Stomach (tissue), 8 donors: ENCODE measurements at regions not wholly inside any gene's neighbourhood (a gene's known extent, or its start where the extent isn't known, plus 50 kb on each side); places are given as distances from the start of the nearest gene placed in this dataset.

Source experiments
- DNase-seq, 2 donors: peaks; one replicate each; pipeline versions ENCODE4 v3.0.0 to v3.0.0-alpha.2; 2013 to 2019
- H3K27ac ChIP-seq, 5 donors: fragments of 200-600 bp in 4 of 5; sonication (generic) in 4 of 5; one replicate each; pipeline ENCODE4 v1.5.1; 2013 to 2019; ENCODE audit warnings: mild to moderate bottlenecking in 1 of 5, moderate library complexity in 1 of 5
- H3K27me3 ChIP-seq, 3 donors: fragments of 200-600 bp; sonication (generic); one replicate each; pipeline ENCODE4 v1.5.1; 2017 to 2019; ENCODE audit warnings: mixed run types in 1 of 3
- H3K36me3 ChIP-seq, 4 donors: fragments of 200-600 bp; sonication (generic); 1 replicate in 3 of 4; 2 replicates in 1 of 4; pipeline ENCODE4 v1.5.1; 2016 to 2019
- H3K4me1 ChIP-seq, 4 donors: fragments of 200-600 bp; sonication (generic); one replicate each; pipeline ENCODE4 v1.5.1; 2016 to 2019
- H3K4me3 ChIP-seq, 4 donors: fragments of 200-600 bp; sonication (generic) in 3 of 4; one replicate each; pipeline ENCODE4 v1.5.1; 2016 to 2019; ENCODE audit warnings: mild to moderate bottlenecking in 1 of 4
- H3K9me3 ChIP-seq, 4 donors: fragments of 200-600 bp; sonication (generic); one replicate each; pipeline ENCODE4 v1.5.1; 2016 to 2019
- CTCF ChIP-seq, 7 experiments: fragments of 450-650 bp in 4 of 7; fragments of 200-600 bp in 3 of 7; sonication (generic) in 3 of 7; IDR thresholded peaks; one replicate each; pipeline ENCODE4 v1.5.1; 2016 to 2019; ENCODE audit warnings: antibody characterized with exemption in 7 of 7, control low read depth in 2 of 7, mild to moderate bottlenecking in 1 of 7
- EP300 ChIP-seq: sonication (generic); formaldehyde crosslinking; IDR thresholded peaks from one replicate; pipeline ENCODE4 v1.6.1; 2017; ENCODE audit warnings: antibody characterized with exemption
- POLR2A ChIP-seq, 4 donors: fragments of 450-650 bp; IDR thresholded peaks; one replicate each; pipeline ENCODE4 v1.6.1; 2016; ENCODE audit warnings: antibody characterized with exemption in 4 of 4, control low read depth in 2 of 4, mild to moderate bottlenecking in 1 of 4, moderate library complexity in 1 of 4
- POLR2AphosphoS5 ChIP-seq, 3 donors: sonication (generic); formaldehyde crosslinking; IDR thresholded peaks; one replicate each; pipeline ENCODE4 v1.6.1; 2016; ENCODE audit warnings: antibody characterized with exemption in 3 of 3
- WGBS, 5 donors: extraction: QIAGEN DNeasy Blood & Tissue Kit in 3 of 5; methylation state at CpG; one replicate each; pipeline versions ENCODE4 v1.1.5 to v1.1.7; 2013 to 2018; 5-methylcytosine and 5-hydroxymethylcytosine counted together
- intact Hi-C: fragments of 100-400 bp; cut with DNase I; formaldehyde crosslinking; loops from one replicate; pipeline ENCODE4 v1.15.1; 2023; ENCODE audit warnings: low total_unique reads
- donor health status: healthy with polysubstance abuse.
- donor health status: Bipolar disorder and iron deficiency.
- donor health status: healthy.

GRCh38 chr1:219826290-219826689, 102.1 kb downstream of the SLC30A10 start:
- intact Hi-C loops = no loop called here
- no peak overlapping the region for H3K27ac ChIP-seq
- no peaks in the 10 kb centered on the region for H3K36me3 ChIP-seq
- no peak for DNase-seq
- no peaks in the 10 kb centered on the region for H3K4me1 ChIP-seq
- no peaks in the 10 kb centered on the region for H3K27me3 ChIP-seq
- no peak for TF ChIP-seq EP300
- TF ChIP-seq CTCF (IDR thresholded peaks at IDR 0.05) = no peak
- no peak for TF ChIP-seq POLR2AphosphoS5 (IDR thresholded peaks at IDR 0.05)
- no peak for TF ChIP-seq POLR2A (IDR thresholded peaks at IDR 0.05)
- H3K9me3 ChIP-seq = no peaks in the 10 kb centered on the region
- no peak overlapping the region for H3K4me3 ChIP-seq
- 64 to 86% (median 78%) methylated on average over 1 of the region's 1 CpG for WGBS, 5 donors

- no peak for DNase-seq
- Histone ChIP-seq H3K27me3 (no peaks in the 10 kb centered on the region), H3K9me3 (no peaks in the 10 kb centered on the region), H3K4me3 (no peak overlapping the region), H3K36me3 (no peaks in the 10 kb centered on the region), H3K4me1 (no peaks in the 10 kb centered on the region), H3K27ac (no peak overlapping the region)
- TF ChIP-seq CTCF (IDR thresholded peaks at IDR 0.05) = no peak
- TF ChIP-seq EP300 = no peak
- TF ChIP-seq POLR2AphosphoS5 (IDR thresholded peaks at IDR 0.05) = no peak
- TF ChIP-seq POLR2A (IDR thresholded peaks at IDR 0.05) = no peak
- WGBS, 5 donors = 93 to 96% (median 93%) methylated on average over 2 of the region's 2 CpGs
- intact Hi-C loops = no loop called here
Measured at GRCh38 chr1:219825355-219825754, 103.0 kb downstream of the SLC30A10 start.

- H3K27ac ChIP-seq = no peak overlapping the region
Measured at GRCh38 chr1:219824338-219824737, 104.0 kb downstream of the SLC30A10 start.

GRCh38 chr1:219820551-219820950, 107.8 kb downstream of the SLC30A10 start:
- WGBS, 5 donors = 71 to 95% (median 85%) methylated on average over 2 of the region's 2 CpGs

More at GRCh38 chr1:219824338-219824737, 104.0 kb downstream of the SLC30A10 start:
- no peaks in the 10 kb centered on the region for H3K27me3 ChIP-seq
- DNase-seq = no peak
- H3K4me3 ChIP-seq = no peak overlapping the region
- WGBS, 5 donors = 79 to 87% (median 84%) methylated on average over 2 of the region's 2 CpGs
- TF ChIP-seq POLR2A (IDR thresholded peaks at IDR 0.05) = no peak
- TF ChIP-seq EP300 = no peak
- no peak for TF ChIP-seq CTCF (IDR thresholded peaks at IDR 0.05)
- no peak for TF ChIP-seq POLR2AphosphoS5 (IDR thresholded peaks at IDR 0.05)
- no peaks in the 10 kb centered on the region for H3K4me1 ChIP-seq
- no peaks in the 10 kb centered on the region for H3K9me3 ChIP-seq
- intact Hi-C loops = no loop called here
- no peaks in the 10 kb centered on the region for H3K36me3 ChIP-seq

More at GRCh38 chr1:219820551-219820950, 107.8 kb downstream of the SLC30A10 start:
- Histone ChIP-seq H3K27me3 (peaks cover 0 to 2% (median 0%) of the 10 kb centered on the region in 3 donors), H3K4me1 (no peaks in the 10 kb centered on the region), H3K4me3 (no peak overlapping the region), H3K9me3 (no peaks in the 10 kb centered on the region), H3K36me3 (no peaks in the 10 kb centered on the region), H3K27ac (no peak overlapping the region)
- TF ChIP-seq CTCF (IDR thresholded peaks at IDR 0.05) (no peak), EP300 (no peak), POLR2AphosphoS5 (IDR thresholded peaks at IDR 0.05) (no peak), POLR2A (IDR thresholded peaks at IDR 0.05) (no peak)
- intact Hi-C loops = no loop called here
- no peak for DNase-seq
